ENCODE measurements at regions not wholly inside any gene's neighbourhood (a gene's known extent, or its start where the extent isn't known, plus 50 kb on each side); places are given as distances from the start of the nearest gene placed in this dataset.

DNA sequence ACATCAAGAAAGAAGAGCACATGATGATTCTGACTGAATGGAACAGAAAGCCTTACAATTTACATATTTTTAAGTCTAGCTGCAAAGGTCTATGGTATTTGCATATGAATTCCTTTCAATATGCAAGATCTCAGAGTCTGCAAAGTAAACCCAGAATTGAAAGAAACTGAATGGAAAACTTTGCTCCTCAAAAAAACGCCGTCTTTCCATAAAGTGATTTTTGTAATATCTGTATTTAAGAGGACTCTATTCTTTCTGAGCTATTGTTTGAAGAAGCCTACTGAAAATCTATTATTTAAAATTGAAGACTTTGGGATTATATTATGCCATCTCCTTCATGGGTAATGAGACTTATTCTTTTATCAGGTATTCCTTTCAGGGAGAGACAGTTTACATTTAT lies 1894.4 kb downstream of the STIM2 start:
- no peak for DNase-seq (ENCODE audit: low read depth in 1 of 2, low spot score in 1 of 2)
- TF ChIP-seq, protein P1, sequence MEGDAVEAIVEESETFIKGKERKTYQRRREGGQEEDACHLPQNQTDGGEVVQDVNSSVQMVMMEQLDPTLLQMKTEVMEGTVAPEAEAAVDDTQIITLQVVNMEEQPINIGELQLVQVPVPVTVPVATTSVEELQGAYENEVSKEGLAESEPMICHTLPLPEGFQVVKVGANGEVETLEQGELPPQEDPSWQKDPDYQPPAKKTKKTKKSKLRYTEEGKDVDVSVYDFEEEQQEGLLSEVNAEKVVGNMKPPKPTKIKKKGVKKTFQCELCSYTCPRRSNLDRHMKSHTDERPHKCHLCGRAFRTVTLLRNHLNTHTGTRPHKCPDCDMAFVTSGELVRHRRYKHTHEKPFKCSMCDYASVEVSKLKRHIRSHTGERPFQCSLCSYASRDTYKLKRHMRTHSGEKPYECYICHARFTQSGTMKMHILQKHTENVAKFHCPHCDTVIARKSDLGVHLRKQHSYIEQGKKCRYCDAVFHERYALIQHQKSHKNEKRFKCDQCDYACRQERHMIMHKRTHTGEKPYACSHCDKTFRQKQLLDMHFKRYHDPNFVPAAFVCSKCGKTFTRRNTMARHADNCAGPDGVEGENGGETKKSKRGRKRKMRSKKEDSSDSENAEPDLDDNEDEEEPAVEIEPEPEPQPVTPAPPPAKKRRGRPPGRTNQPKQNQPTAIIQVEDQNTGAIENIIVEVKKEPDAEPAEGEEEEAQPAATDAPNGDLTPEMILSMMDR (IDR thresholded peaks at IDR 0.05; ENCODE audit: insufficient read depth, low read length), result no peak
- TF ChIP-seq SPI1 (IDR thresholded peaks at IDR 0.05; ENCODE audit: borderline replicate concordance, low read depth) (no peak), GABPA (IDR thresholded peaks at IDR 0.05; ENCODE audit: low read depth) (no peak), POLR2AphosphoS5 (IDR thresholded peaks at IDR 0.05; ENCODE audit: low read depth) (no peak)
- TF ChIP-seq, protein P2, sequence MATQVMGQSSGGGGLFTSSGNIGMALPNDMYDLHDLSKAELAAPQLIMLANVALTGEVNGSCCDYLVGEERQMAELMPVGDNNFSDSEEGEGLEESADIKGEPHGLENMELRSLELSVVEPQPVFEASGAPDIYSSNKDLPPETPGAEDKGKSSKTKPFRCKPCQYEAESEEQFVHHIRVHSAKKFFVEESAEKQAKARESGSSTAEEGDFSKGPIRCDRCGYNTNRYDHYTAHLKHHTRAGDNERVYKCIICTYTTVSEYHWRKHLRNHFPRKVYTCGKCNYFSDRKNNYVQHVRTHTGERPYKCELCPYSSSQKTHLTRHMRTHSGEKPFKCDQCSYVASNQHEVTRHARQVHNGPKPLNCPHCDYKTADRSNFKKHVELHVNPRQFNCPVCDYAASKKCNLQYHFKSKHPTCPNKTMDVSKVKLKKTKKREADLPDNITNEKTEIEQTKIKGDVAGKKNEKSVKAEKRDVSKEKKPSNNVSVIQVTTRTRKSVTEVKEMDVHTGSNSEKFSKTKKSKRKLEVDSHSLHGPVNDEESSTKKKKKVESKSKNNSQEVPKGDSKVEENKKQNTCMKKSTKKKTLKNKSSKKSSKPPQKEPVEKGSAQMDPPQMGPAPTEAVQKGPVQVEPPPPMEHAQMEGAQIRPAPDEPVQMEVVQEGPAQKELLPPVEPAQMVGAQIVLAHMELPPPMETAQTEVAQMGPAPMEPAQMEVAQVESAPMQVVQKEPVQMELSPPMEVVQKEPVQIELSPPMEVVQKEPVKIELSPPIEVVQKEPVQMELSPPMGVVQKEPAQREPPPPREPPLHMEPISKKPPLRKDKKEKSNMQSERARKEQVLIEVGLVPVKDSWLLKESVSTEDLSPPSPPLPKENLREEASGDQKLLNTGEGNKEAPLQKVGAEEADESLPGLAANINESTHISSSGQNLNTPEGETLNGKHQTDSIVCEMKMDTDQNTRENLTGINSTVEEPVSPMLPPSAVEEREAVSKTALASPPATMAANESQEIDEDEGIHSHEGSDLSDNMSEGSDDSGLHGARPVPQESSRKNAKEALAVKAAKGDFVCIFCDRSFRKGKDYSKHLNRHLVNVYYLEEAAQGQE (IDR thresholded peaks at IDR 0.05; ENCODE audit: insufficient replicate concordance, low read depth), result no peak
- Histone ChIP-seq H3K27me3 (ENCODE audit: insufficient read depth, poor library complexity, severe bottlenecking) (no peaks in the 10 kb centered on the region), H3K27ac (replicated peaks) (no peak overlapping the region), H3K4me3 (replicated peaks; ENCODE audit: insufficient read depth, low read length) (no peak overlapping the region)

DNA sequence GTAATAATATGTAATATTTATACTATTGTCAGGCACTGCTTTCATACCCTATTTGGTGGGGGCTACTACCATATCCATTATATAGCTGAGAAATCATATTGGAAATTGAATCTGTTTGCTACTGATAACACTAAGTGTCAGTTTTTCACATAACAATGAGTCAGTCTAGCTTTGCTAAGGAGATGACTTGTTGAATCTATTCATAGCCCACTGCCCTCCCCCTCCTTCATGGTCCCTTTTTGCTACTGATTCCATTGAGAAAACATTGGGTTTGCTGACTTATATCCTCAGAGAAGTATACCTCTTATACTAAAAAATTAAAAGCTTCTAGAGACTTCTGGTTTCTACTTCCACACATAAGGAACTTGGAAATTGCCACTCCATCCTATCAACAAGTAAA lies 1898.4 kb downstream of the STIM2 start:
- TF ChIP-seq POLR2AphosphoS5 (IDR thresholded peaks at IDR 0.05; ENCODE audit: low read depth), result no peak
- no peak for TF ChIP-seq GABPA (IDR thresholded peaks at IDR 0.05; ENCODE audit: low read depth)
- TF ChIP-seq, protein P2 (IDR thresholded peaks at IDR 0.05; ENCODE audit: insufficient replicate concordance, low read depth), result no peak
- TF ChIP-seq, protein P1 (IDR thresholded peaks at IDR 0.05; ENCODE audit: insufficient read depth, low read length), result no peak
- TF ChIP-seq SPI1 (IDR thresholded peaks at IDR 0.05; ENCODE audit: borderline replicate concordance, low read depth), result no peak
- no peaks in the 10 kb centered on the region for H3K27me3 ChIP-seq (ENCODE audit: insufficient read depth, poor library complexity, severe bottlenecking)
- no peak overlapping the region for H3K27ac ChIP-seq (replicated peaks)
- no peak for DNase-seq (ENCODE audit: low read depth in 1 of 2, low spot score in 1 of 2)
- no peak overlapping the region for H3K4me3 ChIP-seq (replicated peaks; ENCODE audit: insufficient read depth, low read length)

DNA sequence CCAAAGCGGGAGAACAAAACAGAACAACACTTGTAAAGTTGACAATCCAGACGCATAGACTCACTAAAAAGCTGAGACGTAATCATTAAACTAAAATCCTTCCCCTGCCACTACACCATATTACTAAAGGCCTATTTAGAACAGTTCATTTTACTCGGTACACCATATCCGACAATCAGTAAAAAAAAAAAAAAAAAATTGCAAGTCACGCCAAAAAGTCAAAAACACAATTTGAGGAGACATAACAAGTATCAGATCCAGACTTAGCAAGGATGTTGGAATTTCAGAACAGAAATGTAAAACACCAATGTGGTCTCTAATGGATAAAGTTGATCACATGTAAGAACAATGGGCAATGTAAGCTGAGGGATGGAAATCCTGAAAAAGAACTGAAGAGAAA lies 1899.4 kb downstream of the STIM2 start:
- Histone ChIP-seq H3K4me3 (replicated peaks; ENCODE audit: insufficient read depth, low read length) (no peak overlapping the region), H3K27ac (replicated peaks) (no peak overlapping the region), H3K27me3 (ENCODE audit: insufficient read depth, poor library complexity, severe bottlenecking) (no peaks in the 10 kb centered on the region)
- TF ChIP-seq, protein P1 (IDR thresholded peaks at IDR 0.05; ENCODE audit: insufficient read depth, low read length), result no peak
- TF ChIP-seq SPI1 (IDR thresholded peaks at IDR 0.05; ENCODE audit: borderline replicate concordance, low read depth) (no peak), GABPA (IDR thresholded peaks at IDR 0.05; ENCODE audit: low read depth) (no peak), POLR2AphosphoS5 (IDR thresholded peaks at IDR 0.05; ENCODE audit: low read depth) (no peak)
- TF ChIP-seq, protein P2 (IDR thresholded peaks at IDR 0.05; ENCODE audit: insufficient replicate concordance, low read depth), result no peak
- no peak for DNase-seq (ENCODE audit: low read depth in 1 of 2, low spot score in 1 of 2)

Measured in HL-60 (cell line).